Stimulated activated CD8-positive, alpha-beta memory T cell treated with anti-CD3 and anti-CD28 coated beads, Interleukin-4, amount 100 ng/mL, for 24 hours (primary cell): ENCODE measurements at regions not wholly inside any gene's neighbourhood (a gene's known extent, or its start where the extent isn't known, plus 50 kb on each side); places are given as distances from the start of the nearest gene placed in this dataset.
"Not testable (repeated sequence)": the region's sequence is repeated elsewhere in the genome, so short reads cannot be mapped to it uniquely, and the experiment has no call there.

Experiments
- DNase-seq: peaks from one replicate; pipeline ENCODE4 v3.0.0-alpha.2; 2020; ENCODE audit warnings: low read depth

GRCh38 chr10:108598831-108599230 lies 1324.5 kb downstream of the XPNPEP1 start:
- no peak for DNase-seq

DNA sequence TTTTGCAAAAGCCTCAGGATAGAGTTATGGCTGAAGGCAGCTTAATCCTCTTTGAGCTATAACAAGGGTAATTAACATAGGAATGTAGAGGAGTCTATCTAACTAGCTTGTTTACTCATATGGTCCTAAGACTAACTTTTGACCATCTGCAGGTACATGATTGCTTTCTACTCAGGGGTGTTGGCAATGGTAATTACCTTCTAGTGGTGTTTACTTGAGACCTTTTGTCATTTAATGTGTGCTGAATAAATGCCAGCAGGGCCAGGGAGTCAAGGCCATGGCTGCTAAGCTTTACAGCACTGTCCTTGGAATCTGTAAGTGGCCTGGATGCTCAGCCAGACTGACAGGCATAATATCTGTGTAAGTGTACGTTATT lies 1325.0 kb downstream of the XPNPEP1 start:
- DNase-seq: no peak

DNA sequence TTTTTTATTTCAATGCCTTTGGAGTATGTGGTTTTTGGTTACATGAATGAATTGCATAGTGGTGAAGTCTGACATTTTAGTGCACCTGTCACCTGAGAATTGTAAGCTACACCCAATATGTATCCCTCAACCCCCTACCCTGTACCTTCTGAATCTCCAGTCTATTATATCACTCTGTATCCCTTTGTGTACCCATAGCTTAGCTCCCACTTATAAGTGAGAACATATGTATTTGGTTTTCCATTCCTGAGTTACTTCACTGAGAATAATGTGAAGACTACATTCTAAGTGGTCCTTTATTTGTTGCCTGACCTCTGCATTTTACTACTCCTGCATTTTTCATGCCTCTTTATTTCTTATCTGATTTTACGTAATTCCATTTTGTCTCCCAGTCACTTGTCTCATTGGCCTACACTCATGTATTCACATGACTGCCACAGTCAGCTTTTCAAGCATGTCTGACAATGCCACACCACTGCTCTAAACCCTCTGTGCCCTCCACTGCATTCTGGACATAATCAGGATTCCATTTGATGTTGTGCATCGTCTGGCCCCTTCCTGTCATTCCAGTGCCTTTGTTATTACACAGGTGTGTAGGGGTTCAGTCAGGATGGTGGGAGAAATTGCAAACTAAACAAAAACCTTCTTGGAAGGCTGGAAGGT lies 1325.5 kb downstream of the XPNPEP1 start:
- DNase-seq: no peak

GRCh38 chr10:108597031-108597430 lies 1326.3 kb downstream of the XPNPEP1 start:
- no peak for DNase-seq

GRCh38 chr10:108592956-108593355 lies 1330.4 kb downstream of the XPNPEP1 start:
- DNase-seq: no peak

GRCh38 chr10:108591417-108591816 lies 1331.9 kb downstream of the XPNPEP1 start:
- no peak for DNase-seq

GRCh38 chr10:108586424-108586823 lies 1336.9 kb downstream of the XPNPEP1 start:
- no peak for DNase-seq

DNA sequence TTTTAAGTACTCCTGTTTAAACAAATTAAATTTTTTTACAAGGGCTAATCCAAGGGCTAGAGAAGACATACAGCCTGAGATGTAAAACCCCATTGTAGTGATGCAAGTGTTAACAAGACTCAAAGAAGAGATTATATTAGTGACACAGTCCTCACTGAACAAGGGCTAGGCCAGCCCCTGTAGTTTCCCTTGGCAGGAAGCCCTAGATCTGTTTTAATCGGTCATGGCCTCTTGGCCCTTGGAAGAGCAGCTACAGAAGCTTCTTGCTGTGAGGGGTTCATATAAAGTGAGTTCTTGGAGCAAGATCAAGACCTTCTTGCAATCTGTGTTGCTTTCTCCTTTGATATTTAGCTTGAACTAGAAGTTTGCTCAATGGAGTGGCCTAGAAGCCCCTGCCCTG lies 1339.4 kb downstream of the XPNPEP1 start:
- no peak for DNase-seq

- DNase-seq: no peak
Measured at GRCh38 chr10:108582888-108583287, 1340.4 kb downstream of the XPNPEP1 start.

DNA sequence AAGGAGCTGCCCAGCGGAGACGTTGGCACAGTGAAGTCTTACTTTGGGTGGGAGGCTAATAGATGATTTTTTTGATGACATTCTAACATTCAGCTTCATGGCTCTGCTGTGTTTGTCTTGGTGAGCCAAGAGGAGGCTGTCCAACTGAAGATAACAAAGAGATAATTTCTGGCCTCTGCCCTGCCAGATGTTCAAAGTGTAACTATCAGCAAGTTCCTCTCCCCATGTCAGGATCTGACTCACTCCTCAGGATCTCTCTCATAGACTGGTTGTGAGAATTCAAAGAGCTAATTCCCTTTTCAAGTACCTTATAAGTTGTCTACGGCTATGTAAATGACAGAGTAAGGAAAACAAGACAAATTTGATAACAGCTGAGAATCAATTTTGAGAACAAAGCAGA lies 1340.9 kb downstream of the XPNPEP1 start:
- no peak for DNase-seq

GRCh38 chr10:108578258-108578657 lies 1345.1 kb downstream of the XPNPEP1 start:
- DNase-seq: no peak

DNA sequence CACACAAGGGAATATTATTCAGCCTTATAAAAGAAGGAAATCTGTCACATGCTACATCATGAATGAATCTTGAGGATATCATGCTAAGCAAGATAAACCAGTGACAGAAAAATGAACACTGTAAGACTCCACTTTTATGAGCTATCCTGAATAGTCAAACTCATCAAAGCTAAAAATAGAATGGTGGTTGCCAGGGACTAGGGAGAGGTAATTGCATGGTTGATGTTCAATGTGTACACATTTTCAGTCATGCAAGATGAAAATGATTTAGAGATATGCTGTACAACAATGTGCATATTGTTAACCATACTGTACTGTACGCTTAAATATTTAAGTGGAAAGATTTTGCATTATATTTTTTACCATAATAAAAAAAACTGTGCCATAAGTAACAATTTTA lies 1349.1 kb downstream of the XPNPEP1 start:
- no peak for DNase-seq

- DNase-seq: no peak
Measured at GRCh38 chr10:108568824-108569223, 1354.5 kb downstream of the XPNPEP1 start.

DNA sequence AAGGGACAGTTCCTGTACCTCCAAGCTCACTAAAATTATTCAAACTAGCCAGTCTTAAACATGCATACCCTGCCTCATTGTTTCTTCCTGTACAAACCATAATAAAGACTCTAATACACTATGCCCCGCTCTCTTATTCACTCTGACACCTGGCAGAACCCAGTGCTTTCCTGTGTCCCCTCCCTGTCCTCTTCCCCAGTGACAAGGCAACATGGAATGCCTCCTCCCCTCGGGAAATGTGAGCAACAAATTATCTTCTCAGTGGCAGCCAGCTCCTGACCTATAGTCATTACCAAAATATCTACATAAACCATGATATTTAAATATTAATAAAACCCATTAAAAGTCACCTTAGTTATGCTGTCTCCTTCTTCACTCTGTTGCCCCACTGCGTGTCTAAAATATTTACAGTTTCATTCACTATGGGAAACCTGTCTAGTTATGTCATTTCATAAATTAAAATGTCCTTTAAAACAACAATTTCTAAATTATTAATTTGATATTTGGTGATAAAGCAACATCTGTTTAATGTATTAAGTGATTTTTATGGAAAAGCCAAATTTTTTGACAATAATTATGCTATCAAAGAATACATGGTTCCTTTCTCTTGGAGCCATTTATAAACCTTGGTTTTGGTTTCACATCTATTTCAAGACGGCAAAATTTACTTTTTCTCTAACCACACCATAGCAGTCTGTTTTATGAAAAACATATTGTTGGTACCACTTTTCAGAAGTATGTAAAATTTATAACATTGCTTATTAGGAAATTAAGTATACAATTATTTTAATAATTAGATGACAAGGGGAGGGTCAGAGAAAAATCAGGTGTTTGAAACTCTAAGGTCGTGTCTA lies 1355.2 kb downstream of the XPNPEP1 start:
- no peak for DNase-seq

- DNase-seq: no peak
Measured at GRCh38 chr10:108566316-108567107, 1356.8 kb downstream of the XPNPEP1 start.

DNA sequence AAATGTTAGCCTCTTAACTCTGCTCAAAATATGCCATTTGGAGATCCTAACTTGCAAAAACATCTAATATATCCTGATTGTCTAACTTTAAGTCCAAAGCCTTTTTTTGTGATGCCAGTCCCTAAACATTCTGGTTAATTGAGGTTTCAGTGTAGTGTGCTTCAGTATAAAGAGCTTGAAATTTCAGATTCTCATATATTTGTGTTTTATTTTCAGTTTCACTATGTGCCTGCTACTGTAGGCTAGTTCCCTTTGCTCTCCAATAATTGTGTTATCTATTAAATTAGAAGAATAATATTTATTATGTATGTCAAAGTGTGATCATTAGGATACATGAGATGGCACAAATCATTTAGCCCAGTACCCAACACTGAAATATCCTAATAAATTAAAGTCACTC lies 1361.2 kb downstream of the XPNPEP1 start:
- DNase-seq: no peak

DNA sequence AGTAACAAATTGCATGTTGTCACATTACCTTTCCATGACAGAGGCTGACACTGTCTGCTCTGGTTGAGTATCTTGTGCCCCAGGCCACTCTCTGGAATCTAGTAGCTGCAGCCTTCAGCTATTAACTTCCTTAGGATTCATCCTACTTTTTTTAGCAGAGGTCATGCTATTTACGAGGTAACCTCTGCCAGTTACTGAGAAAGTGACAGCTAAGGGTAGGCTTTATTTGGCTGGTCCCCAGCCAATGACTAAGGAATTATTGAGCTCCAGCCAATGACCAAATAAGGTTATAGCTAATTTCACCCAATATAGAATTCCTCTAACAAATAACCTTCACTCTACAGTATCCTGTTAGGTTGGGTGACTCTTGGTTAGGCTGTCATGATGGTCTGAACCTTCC lies 1361.7 kb downstream of the XPNPEP1 start:
- DNase-seq: no peak

DNA sequence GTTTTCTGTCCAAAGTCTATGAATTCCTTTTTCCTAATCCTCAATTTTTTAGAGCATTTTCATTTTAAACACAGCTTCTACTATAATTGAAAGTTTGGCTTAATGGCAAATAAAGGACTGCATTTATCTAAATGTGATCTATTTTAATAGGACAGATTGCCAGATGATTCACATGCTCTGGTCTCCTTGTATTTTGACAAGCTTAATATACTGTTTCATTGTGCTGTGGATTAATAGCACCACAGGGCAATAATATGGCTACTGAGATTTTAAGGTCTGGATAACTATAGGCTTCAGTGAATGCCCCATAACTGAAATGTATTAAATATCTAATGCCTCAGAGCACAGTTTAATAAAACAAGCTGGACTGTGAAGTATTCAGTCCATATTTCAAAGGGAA lies 1362.8 kb downstream of the XPNPEP1 start:
- no peak for DNase-seq

GRCh38 chr10:108556186-108556585 lies 1367.1 kb downstream of the XPNPEP1 start:
- no peak for DNase-seq

- DNase-seq: no peak
Measured at GRCh38 chr10:108545921-108546320, 1377.4 kb downstream of the XPNPEP1 start.

GRCh38 chr10:108544500-108545120 lies 1378.7 kb downstream of the XPNPEP1 start:
- peak; percentile 2 for DNase-seq

DNA sequence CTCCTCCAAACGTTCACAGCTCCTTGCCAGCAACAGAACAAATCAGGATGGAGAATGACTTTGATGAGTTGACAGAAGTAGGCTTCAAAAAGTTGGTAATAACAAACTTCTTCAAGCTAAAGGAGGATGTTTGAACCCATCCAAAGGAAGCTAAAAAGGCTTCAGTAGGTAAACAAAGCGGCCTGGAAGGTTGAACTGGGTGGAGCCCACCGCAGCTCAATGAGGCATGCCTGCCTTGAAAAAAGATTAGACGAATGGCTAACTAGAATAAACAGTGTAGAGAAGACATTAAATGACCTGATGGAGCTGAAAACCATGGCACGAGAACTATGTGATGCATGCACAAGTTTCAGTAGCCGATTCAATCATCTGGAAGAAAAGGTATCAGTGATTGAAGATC lies 1369.0 kb upstream of the SORCS1 start:
- not testable (repeated sequence) for DNase-seq
